Liver (tissue), 3 donors: ENCODE measurements at regions not wholly inside any gene's neighbourhood (a gene's known extent, or its start where the extent isn't known, plus 50 kb on each side); places are given as distances from the start of the nearest gene placed in this dataset.

Source experiments
- CTCF ChIP-seq: fragments of 150-350 bp; IDR thresholded peaks from 2 replicates; pipeline ENCODE4 v1.5.1; 2017; ENCODE audit warnings: improper control_type of control experiment, low read depth, low read length; ENCODE audit not compliant: missing input control
- SP1 ChIP-seq: IDR thresholded peaks from 2 replicates; pipeline ENCODE4 v1.6.1; 2018; ENCODE audit warnings: antibody characterized with exemption, mild to moderate bottlenecking
- YY1 ChIP-seq: IDR thresholded peaks from 2 replicates; pipeline ENCODE4 v1.6.1; 2016; ENCODE audit warnings: antibody characterized with exemption, mild to moderate bottlenecking
- donor health status: healthy.
- donor health status: healthy.

GRCh38 chr14:43651896-43652295 is 855.2 kb downstream of the FSCB start:
- no peak for TF ChIP-seq CTCF
- no peak for TF ChIP-seq YY1
- no peak for TF ChIP-seq SP1
